ENCODE measurements at regions not wholly inside any gene's neighbourhood (a gene's known extent, or its start where the extent isn't known, plus 50 kb on each side); places are given as distances from the start of the nearest gene placed in this dataset.

GRCh38 chr2:31728406-31729064 is 147.8 kb upstream of the SRD5A2 start:
- Histone ChIP-seq H2AFZ (replicated peaks; ENCODE audit: low read length, poor library complexity) (no peak overlapping the region), H3K27me3 (ENCODE audit: control insufficient read depth, insufficient read depth, low read length) (no peaks in the 10 kb centered on the region), H3K9ac (ENCODE audit: low read depth, low read length) (no peak overlapping the region), H2BK120ac (ENCODE audit: low read depth, low read length) (no peak overlapping the region), H3K9me1 (ENCODE audit: insufficient read depth, low read length) (no peaks in the 10 kb centered on the region), H2BK5ac (ENCODE audit: low read depth, low read length, poor library complexity, severe bottlenecking) (no peak overlapping the region), H3K4me1 (ENCODE audit: control insufficient read depth, insufficient read depth, low read length) (no peaks in the 10 kb centered on the region), H3K56ac (ENCODE audit: extremely low read depth, insufficient read depth, low read length) (no peak overlapping the region), H2AK9ac (replicated peaks; ENCODE audit: low read depth, low read length, poor library complexity) (no peak overlapping the region), H3K36me3 (ENCODE audit: control insufficient read depth, insufficient read depth, low read length) (no peaks in the 10 kb centered on the region), H3K4me2 (ENCODE audit: low read depth, low read length) (no peak overlapping the region), H3K4ac (ENCODE audit: low read depth, low read length) (no peak overlapping the region), H2AK5ac (ENCODE audit: low read depth, low read length) (no peak overlapping the region), H3K4me3 (ENCODE audit: insufficient read depth, low read depth, low read length) (no peak overlapping the region), H3K14ac (replicated peaks; ENCODE audit: low read depth, low read length) (no peak overlapping the region), H2BK15ac (ENCODE audit: low read depth, low read length) (no peak overlapping the region), H2BK20ac (ENCODE audit: low read depth, low read length) (no peak overlapping the region), H3K23ac (ENCODE audit: low read depth, low read length) (no peak overlapping the region), H4K5ac (ENCODE audit: low read depth, low read length) (no peak overlapping the region), H4K8ac (ENCODE audit: low read depth in 2 of 2, low read length in 2 of 2) (no peak overlapping the region), H3K79me1 (ENCODE audit: low read depth in 1 of 2, low read length in 2 of 2) (no peaks in the 10 kb centered on the region), H4K91ac (ENCODE audit: insufficient read depth, low read depth, low read length) (no peak overlapping the region), H4K20me1 (ENCODE audit: insufficient read depth, low read length) (no peaks in the 10 kb centered on the region), H3K27ac (ENCODE audit: insufficient read depth, low read length) (no peak overlapping the region), H3K18ac (ENCODE audit: low read depth, low read length) (no peak overlapping the region), H3K9me3 (ENCODE audit: control insufficient read depth, insufficient read depth, low read length) (no peaks in the 10 kb centered on the region)
- ATAC-seq (ENCODE audit: low read depth) = no peak
- DNase-seq = no peak
- intact Hi-C loops (cut with micrococcal nuclease) = loop anchor here (2.0 kb wide), 1 partner anchor 1014 kb away; no protein-coding TSS in a partner anchor
- ChIA-PET CTCF (no interaction called here), POLR2A (ENCODE audit: unreplicated experiment) (no interaction called here)
- dilution Hi-C loops (cut with HindIII; ENCODE audit: low sequenced_read_pairs, unreplicated experiment) = no loop called here
- BruUV-seq (replicated peaks) = no TSS peak
- no peak for TF ChIP-seq MXI1 (IDR thresholded peaks at IDR 0.05; ENCODE audit: borderline replicate concordance, low read depth, low read length)
- no peak for TF ChIP-seq BHLHE40 (IDR thresholded peaks at IDR 0.05; ENCODE audit: low read depth, low read length)
- TF ChIP-seq SMC3 (IDR thresholded peaks at IDR 0.05; ENCODE audit: low read depth, low read length) = no peak
- TF ChIP-seq POLR2A (IDR thresholded peaks at IDR 0.05; ENCODE audit: low read depth, low read length) = no peak
- no peak for TF ChIP-seq ELK1 (IDR thresholded peaks at IDR 0.05; ENCODE audit: borderline replicate concordance, low read depth, low read length)
- TF ChIP-seq RCOR1 (IDR thresholded peaks at IDR 0.05; ENCODE audit: insufficient replicate concordance, low read length) = no peak
- no peak for TF ChIP-seq FOS (IDR thresholded peaks at IDR 0.05; ENCODE audit: low read depth, low read length)
- TF ChIP-seq MAZ (IDR thresholded peaks at IDR 0.05; ENCODE audit: borderline replicate concordance, low read depth, low read length) = no peak
- no peak for TF ChIP-seq RFX5 (IDR thresholded peaks at IDR 0.05; ENCODE audit: low read depth, low read length)
- no CpG with 5 or more reads among the region's 2 CpGs for WGBS, 2 experiments (ENCODE audit: extremely low coverage in 2 of 2, insufficient read length in 1 of 2)
- in situ Hi-C loops (cut with MboI; ENCODE audit: low sequenced_read_pairs) = no loop called here

All from IMR-90 (cell line).